ENCODE measurements at regions not wholly inside any gene's neighbourhood (a gene's known extent, or its start where the extent isn't known, plus 50 kb on each side); places are given as distances from the start of the nearest gene placed in this dataset.

DNA sequence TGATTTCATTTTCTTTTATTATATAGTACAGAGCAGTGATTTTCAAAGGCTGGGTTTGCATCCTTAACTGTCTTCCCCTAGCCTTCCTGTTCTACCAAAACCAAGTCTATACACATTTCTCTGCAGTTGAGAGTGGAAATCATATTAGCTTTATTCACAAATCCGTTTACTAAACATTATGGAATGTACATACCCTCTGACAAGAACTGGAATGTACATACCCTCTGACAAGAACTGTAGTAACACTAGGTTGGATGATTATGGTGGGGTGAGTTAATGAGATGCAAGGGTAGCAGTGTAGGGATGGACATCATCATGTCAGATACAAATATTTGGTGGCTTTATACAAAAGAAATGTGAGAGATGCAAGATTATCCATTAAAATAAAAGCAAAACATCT is 154.8 kb downstream of the CYB561 start:
- no peak overlapping the region for H3K4me3 Mint-ChIP-seq (ENCODE audit: unreplicated experiment)
- H3K9me3 Mint-ChIP-seq (ENCODE audit: unreplicated experiment), result peaks cover 6% of the 10 kb centered on the region
- TF ChIP-seq, protein P1, sequence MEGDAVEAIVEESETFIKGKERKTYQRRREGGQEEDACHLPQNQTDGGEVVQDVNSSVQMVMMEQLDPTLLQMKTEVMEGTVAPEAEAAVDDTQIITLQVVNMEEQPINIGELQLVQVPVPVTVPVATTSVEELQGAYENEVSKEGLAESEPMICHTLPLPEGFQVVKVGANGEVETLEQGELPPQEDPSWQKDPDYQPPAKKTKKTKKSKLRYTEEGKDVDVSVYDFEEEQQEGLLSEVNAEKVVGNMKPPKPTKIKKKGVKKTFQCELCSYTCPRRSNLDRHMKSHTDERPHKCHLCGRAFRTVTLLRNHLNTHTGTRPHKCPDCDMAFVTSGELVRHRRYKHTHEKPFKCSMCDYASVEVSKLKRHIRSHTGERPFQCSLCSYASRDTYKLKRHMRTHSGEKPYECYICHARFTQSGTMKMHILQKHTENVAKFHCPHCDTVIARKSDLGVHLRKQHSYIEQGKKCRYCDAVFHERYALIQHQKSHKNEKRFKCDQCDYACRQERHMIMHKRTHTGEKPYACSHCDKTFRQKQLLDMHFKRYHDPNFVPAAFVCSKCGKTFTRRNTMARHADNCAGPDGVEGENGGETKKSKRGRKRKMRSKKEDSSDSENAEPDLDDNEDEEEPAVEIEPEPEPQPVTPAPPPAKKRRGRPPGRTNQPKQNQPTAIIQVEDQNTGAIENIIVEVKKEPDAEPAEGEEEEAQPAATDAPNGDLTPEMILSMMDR (IDR thresholded peaks at IDR 0.05; ENCODE audit: partially characterized antibody, unreplicated experiment), result no peak

DNA sequence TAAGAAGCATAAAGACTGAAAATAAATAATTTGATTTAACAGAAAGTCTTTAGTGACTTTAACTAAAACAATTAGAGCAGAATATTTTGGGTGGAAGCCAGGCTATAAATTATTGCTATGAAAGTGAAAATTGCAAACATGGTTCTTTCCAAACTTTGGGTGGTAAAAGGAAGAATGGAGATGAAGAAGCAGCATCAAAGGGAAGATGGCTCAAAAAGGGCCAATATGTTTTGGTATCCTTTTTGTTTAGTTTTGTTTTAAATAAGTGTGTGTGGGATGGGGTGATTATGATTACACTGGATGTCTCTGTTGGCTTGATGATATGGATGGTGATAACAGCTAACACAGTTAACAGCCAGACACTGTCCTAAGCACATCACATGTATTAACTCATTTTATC is 153.7 kb downstream of the CYB561 start:
- no peak overlapping the region for H3K4me3 Mint-ChIP-seq (ENCODE audit: unreplicated experiment)
- H3K27me3 Mint-ChIP-seq (ENCODE audit: unreplicated experiment), result no peaks in the 10 kb centered on the region
- peaks cover 2% of the 10 kb centered on the region for H3K9me3 Mint-ChIP-seq (ENCODE audit: unreplicated experiment)
- TF ChIP-seq, protein P1 (IDR thresholded peaks at IDR 0.05; ENCODE audit: partially characterized antibody, unreplicated experiment), result no peak
- H3K36me3 Mint-ChIP-seq (ENCODE audit: unreplicated experiment), result peaks cover 16% of the 10 kb centered on the region
- H3K27ac Mint-ChIP-seq (ENCODE audit: unreplicated experiment), result no peak overlapping the region
- DNase-seq, result no peak
- H3K4me1 Mint-ChIP-seq (ENCODE audit: low read depth, unreplicated experiment), result peaks cover 4% of the 10 kb centered on the region

More for the DNA sequence above, 154.8 kb downstream of the CYB561 start:
- Mint-ChIP-seq H3K27me3 (ENCODE audit: unreplicated experiment) (no peaks in the 10 kb centered on the region), H3K27ac (ENCODE audit: unreplicated experiment) (no peak overlapping the region), H3K36me3 (ENCODE audit: unreplicated experiment) (peaks cover 16% of the 10 kb centered on the region), H3K4me1 (ENCODE audit: low read depth, unreplicated experiment) (peaks cover 4% of the 10 kb centered on the region)
- no peak for DNase-seq

DNA sequence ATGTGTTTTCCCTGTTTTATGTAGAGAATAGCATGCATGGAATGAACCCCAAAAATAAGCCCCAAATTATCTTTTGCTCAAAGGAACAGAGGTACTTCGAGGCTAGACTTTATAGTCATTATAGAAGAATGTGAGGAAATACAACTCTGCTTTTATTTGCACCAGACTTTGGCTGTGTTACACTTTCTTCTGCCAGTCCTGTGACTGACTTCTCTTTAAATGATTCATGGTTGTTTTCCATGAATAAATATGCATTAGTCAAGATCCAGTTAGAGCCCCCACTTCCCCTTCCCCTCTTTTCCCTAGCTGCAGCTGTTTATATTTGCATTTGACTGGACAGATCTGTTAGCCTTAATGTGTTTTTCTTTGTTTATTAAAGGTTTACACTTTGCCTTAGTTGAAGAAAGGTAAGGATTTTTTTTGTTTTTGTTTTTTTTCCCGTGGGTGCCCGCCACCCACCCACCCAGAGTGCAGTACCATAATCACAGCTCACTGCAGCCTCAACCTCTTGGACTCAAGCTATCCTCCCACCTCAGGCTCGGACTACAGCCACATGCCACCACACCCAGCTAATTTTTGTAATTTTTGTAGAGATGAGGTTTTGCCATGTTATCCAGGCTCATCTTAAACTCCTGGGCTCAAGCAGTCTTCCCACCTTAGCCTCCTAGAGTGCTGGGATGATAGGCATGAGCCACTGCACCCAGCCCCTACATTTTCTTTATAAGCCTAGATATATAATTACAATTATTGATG is 152.6 kb downstream of the CYB561 start:
- Mint-ChIP-seq H3K4me3 (ENCODE audit: unreplicated experiment) (no peak overlapping the region), H3K36me3 (ENCODE audit: unreplicated experiment) (peaks cover 16% of the 10 kb centered on the region), H3K27ac (ENCODE audit: unreplicated experiment) (no peak overlapping the region), H3K27me3 (ENCODE audit: unreplicated experiment) (no peaks in the 10 kb centered on the region), H3K4me1 (ENCODE audit: low read depth, unreplicated experiment) (peaks cover 4% of the 10 kb centered on the region), H3K9me3 (ENCODE audit: unreplicated experiment) (peaks cover 2% of the 10 kb centered on the region)
- TF ChIP-seq, protein P1 (IDR thresholded peaks at IDR 0.05; ENCODE audit: partially characterized antibody, unreplicated experiment), result no peak
- DNase-seq, result no peak

DNA sequence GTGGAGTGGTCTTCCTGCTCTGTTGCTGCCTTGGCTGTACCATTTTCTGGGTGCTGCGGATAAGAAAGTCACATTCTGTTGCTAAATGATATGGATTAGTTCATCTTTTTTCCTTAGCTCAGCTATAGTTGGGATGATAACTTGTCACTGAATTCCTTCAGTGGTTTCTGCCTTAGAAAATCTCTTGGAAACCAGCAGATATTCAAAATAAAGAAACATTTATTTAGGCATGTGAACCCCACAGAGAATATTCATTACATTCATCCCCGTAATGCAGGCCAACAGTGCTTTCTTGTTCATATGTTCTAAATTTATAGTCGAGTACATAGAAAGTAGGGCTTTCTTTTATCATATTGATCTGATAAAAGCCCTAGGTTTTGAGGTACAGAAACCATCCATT is 151.3 kb downstream of the CYB561 start:
- H3K27ac Mint-ChIP-seq (ENCODE audit: unreplicated experiment), result peak overlapping the region; percentile 35
- no peaks in the 10 kb centered on the region for H3K27me3 Mint-ChIP-seq (ENCODE audit: unreplicated experiment)
- no peak for DNase-seq
- H3K9me3 Mint-ChIP-seq (ENCODE audit: unreplicated experiment), result peaks cover 4% of the 10 kb centered on the region
- H3K36me3 Mint-ChIP-seq (ENCODE audit: unreplicated experiment), result peaks cover 27% of the 10 kb centered on the region
- H3K4me1 Mint-ChIP-seq (ENCODE audit: low read depth, unreplicated experiment), result peaks cover 4% of the 10 kb centered on the region
- TF ChIP-seq, protein P1 (IDR thresholded peaks at IDR 0.05; ENCODE audit: partially characterized antibody, unreplicated experiment), result no peak
- H3K4me3 Mint-ChIP-seq (ENCODE audit: unreplicated experiment), result no peak overlapping the region

DNA sequence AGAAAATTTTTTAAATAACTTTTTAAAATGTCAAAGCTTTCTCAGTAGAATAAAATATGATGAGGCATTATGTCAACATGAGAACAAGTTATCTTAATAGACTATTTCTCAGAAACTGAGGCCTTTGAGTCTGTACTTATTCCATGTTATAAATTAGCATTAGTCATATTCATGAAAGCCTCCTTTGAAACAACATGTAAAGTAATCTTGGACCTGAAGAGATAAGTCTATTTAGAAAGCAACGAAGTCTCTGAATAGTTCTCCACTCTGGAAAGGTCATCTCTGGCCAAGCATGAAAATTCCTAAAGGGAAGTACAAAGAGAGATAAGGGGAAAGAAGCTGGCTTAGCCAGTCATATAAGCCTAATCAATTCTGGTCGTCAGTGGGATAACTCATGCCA is 150.8 kb downstream of the CYB561 start:
- DNase-seq, result no peak
- no peak overlapping the region for H3K4me3 Mint-ChIP-seq (ENCODE audit: unreplicated experiment)

More for the DNA sequence above, 150.8 kb downstream of the CYB561 start:
- Mint-ChIP-seq H3K36me3 (ENCODE audit: unreplicated experiment) (peaks cover 29% of the 10 kb centered on the region), H3K27ac (ENCODE audit: unreplicated experiment) (no peak overlapping the region), H3K27me3 (ENCODE audit: unreplicated experiment) (no peaks in the 10 kb centered on the region), H3K9me3 (ENCODE audit: unreplicated experiment) (peaks cover 4% of the 10 kb centered on the region), H3K4me1 (ENCODE audit: low read depth, unreplicated experiment) (peaks cover 4% of the 10 kb centered on the region)
- TF ChIP-seq, protein P1 (IDR thresholded peaks at IDR 0.05; ENCODE audit: partially characterized antibody, unreplicated experiment), result no peak

All from glutamatergic neuron (in vitro differentiated cells).